H9 (cell line): ENCODE measurements at regions not wholly inside any gene's neighbourhood (a gene's known extent, or its start where the extent isn't known, plus 50 kb on each side); places are given as distances from the start of the nearest gene placed in this dataset.
"Not testable (repeated sequence)": the region's sequence is repeated elsewhere in the genome, so short reads cannot be mapped to it uniquely, and the experiment has no call there.

Experiments
- DNase-seq: peaks from one replicate; pipeline ENCODE4 v3.0.0-alpha.2; 2017
- H2AFZ ChIP-seq: one replicate; pipeline ENCODE4 v1.6.1; 2013; ENCODE audit warnings: mild to moderate bottlenecking, low read length, control low read depth, moderate library complexity
- H2AK5ac ChIP-seq: 2 replicates; pipeline ENCODE4 v1.6.1; 2013; ENCODE audit warnings: low read length, control low read depth, mixed read lengths; ENCODE audit not compliant: insufficient read length
- H2BK120ac ChIP-seq: one replicate; pipeline ENCODE4 v1.6.1; 2013; ENCODE audit warnings: low read depth, mild to moderate bottlenecking, low read length, control low read depth, inconsistent platforms; ENCODE audit not compliant: poor library complexity, severe bottlenecking
- H2BK12ac ChIP-seq: 2 replicates; pipeline ENCODE4 v1.6.1; 2013; ENCODE audit warnings: low read length, control low read depth, mixed read lengths, low read depth; ENCODE audit not compliant: insufficient read length
- H2BK15ac ChIP-seq: 2 replicates; pipeline ENCODE4 v1.6.1; 2013; ENCODE audit warnings: low read depth, low read length, control low read depth
- H2BK20ac ChIP-seq: one replicate; pipeline ENCODE4 v1.6.1; 2013; ENCODE audit warnings: low read depth, mild to moderate bottlenecking, low read length, control low read depth, inconsistent platforms; ENCODE audit not compliant: poor library complexity, severe bottlenecking
- H2BK5ac ChIP-seq: 2 replicates; pipeline ENCODE4 v1.6.1; 2013; ENCODE audit warnings: low read length, control low read depth, mixed read lengths; ENCODE audit not compliant: insufficient read length
- H3K14ac ChIP-seq: 2 replicates; pipeline ENCODE4 v1.6.1; 2013; ENCODE audit warnings: low read length, control low read depth; ENCODE audit not compliant: insufficient read depth
- H3K18ac ChIP-seq: 2 replicates; pipeline ENCODE4 v1.6.1; 2013; ENCODE audit warnings: low read depth, mild to moderate bottlenecking, mixed read lengths, low read length, control low read depth; ENCODE audit not compliant: insufficient read length
- H3K23ac ChIP-seq: 2 replicates; pipeline ENCODE4 v1.6.1; 2013; ENCODE audit warnings: low read length, control low read depth, mixed read lengths, low read depth; ENCODE audit not compliant: insufficient read length
- H3K23me2 ChIP-seq: 2 replicates; pipeline ENCODE4 v1.6.1; 2013; ENCODE audit warnings: low read depth, mild to moderate bottlenecking, mixed read lengths, low read length, control low read depth; ENCODE audit not compliant: insufficient read length, poor library complexity, severe bottlenecking
- H3K27ac ChIP-seq: 2 replicates; pipeline ENCODE4 v1.5.1; 2013; ENCODE audit warnings: low read length, control low read depth, mixed read lengths, low read depth; ENCODE audit not compliant: insufficient read length
- H3K27me3 ChIP-seq: 2 replicates; pipeline ENCODE4 v1.6.1; 2013; ENCODE audit warnings: low read length, control low read depth, inconsistent platforms; ENCODE audit not compliant: insufficient read depth
- H3K4ac ChIP-seq: 2 replicates; pipeline ENCODE4 v1.6.1; 2013; ENCODE audit warnings: low read depth, mild to moderate bottlenecking, control low read depth, inconsistent platforms, low read length, moderate library complexity
- H3K4me1 ChIP-seq: 2 replicates; pipeline ENCODE4 v1.6.1; 2013; ENCODE audit warnings: low read length, control low read depth, inconsistent platforms; ENCODE audit not compliant: insufficient read depth
- H3K4me2 ChIP-seq: 2 replicates; pipeline ENCODE4 v1.6.1; 2013; ENCODE audit warnings: low read length, control low read depth, mixed read lengths; ENCODE audit not compliant: insufficient read length, insufficient read depth
- H3K56ac ChIP-seq: 2 replicates; pipeline ENCODE4 v1.6.1; 2013; ENCODE audit warnings: low read depth, mild to moderate bottlenecking, mixed read lengths, low read length, control low read depth; ENCODE audit not compliant: insufficient read length
- H3K79me1 ChIP-seq: 2 replicates; pipeline ENCODE4 v1.6.1; 2013; ENCODE audit warnings: low read depth, mild to moderate bottlenecking, moderate library complexity, low read length, control low read depth, inconsistent platforms; ENCODE audit not compliant: insufficient read depth, poor library complexity, severe bottlenecking
- H3K79me2 ChIP-seq: 2 replicates; pipeline ENCODE4 v1.6.1; 2013; ENCODE audit warnings: low read length, control low read depth, inconsistent platforms; ENCODE audit not compliant: insufficient read depth
- H3K9ac ChIP-seq: 2 replicates; pipeline ENCODE4 v1.6.1; 2013; ENCODE audit warnings: low read length, control low read depth, mixed read lengths; ENCODE audit not compliant: insufficient read length; ENCODE audit errors: extremely low read depth
- H3K9me3 ChIP-seq: one replicate; pipeline ENCODE4 v1.6.1; 2013; ENCODE audit warnings: low read depth, low read length, inconsistent platforms; ENCODE audit not compliant: control insufficient read depth
- H3T11ph ChIP-seq: one replicate; pipeline ENCODE4 v1.6.1; 2013; ENCODE audit warnings: mild to moderate bottlenecking, low read length, control low read depth, inconsistent platforms
- H4K20me1 ChIP-seq: one replicate; pipeline ENCODE4 v1.6.1; 2013; ENCODE audit not compliant: control insufficient read depth, insufficient read length, insufficient read depth
- H4K5ac ChIP-seq: 2 replicates; pipeline ENCODE4 v1.6.1; 2013; ENCODE audit warnings: low read depth, mild to moderate bottlenecking, mixed read lengths, low read length, control low read depth; ENCODE audit not compliant: insufficient read length
- H4K8ac ChIP-seq: replicated peaks from 2 replicates; pipeline ENCODE4 v1.6.1; 2013; ENCODE audit warnings: low read length, control low read depth, mixed read lengths, low read depth; ENCODE audit not compliant: insufficient read length
- H4K91ac ChIP-seq: 2 replicates; pipeline ENCODE4 v1.6.1; 2013; ENCODE audit warnings: low read depth, mild to moderate bottlenecking, moderate library complexity, mixed read lengths, low read length, control low read depth; ENCODE audit not compliant: insufficient read length
- H3K27ac Mint-ChIP-seq, 3 experiments: 2 replicates in 2 of 3; 3 replicates in 1 of 3; pipeline ENCODE4 v1.8.0; 2020 to 2021; ENCODE audit warnings: mixed read lengths in 3 of 3, mild to moderate bottlenecking in 1 of 3, moderate library complexity in 1 of 3
- H3K27me3 Mint-ChIP-seq: 2 replicates; pipeline ENCODE4 v1.8.0; 2021; ENCODE audit warnings: low read depth, mild to moderate bottlenecking, moderate library complexity, mixed read lengths
- H3K36me3 Mint-ChIP-seq, 3 experiments: 2 replicates in 2 of 3; 3 replicates in 1 of 3; pipeline ENCODE4 v1.8.0; 2020 to 2021; ENCODE audit warnings: low read depth in 3 of 3, mixed read lengths in 3 of 3; ENCODE audit not compliant: insufficient read depth in 1 of 3
- H3K4me1 Mint-ChIP-seq, 2 experiments: 2 replicates each; pipeline ENCODE4 v1.8.0; 2020; ENCODE audit warnings: mixed read lengths in 2 of 2
- H3K4me3 Mint-ChIP-seq, 2 experiments: 2 replicates in 1 of 2; 3 replicates in 1 of 2; pipeline ENCODE4 v1.8.0; 2020 to 2021; ENCODE audit warnings: mild to moderate bottlenecking in 2 of 2, mixed read lengths in 2 of 2, moderate library complexity in 1 of 2
- H3K9me3 Mint-ChIP-seq, 2 experiments: 2 replicates in 1 of 2; 3 replicates in 1 of 2; pipeline ENCODE4 v1.8.0; 2020; ENCODE audit warnings: mild to moderate bottlenecking in 2 of 2, mixed read lengths in 2 of 2, moderate library complexity in 1 of 2
- WGBS: extraction: QIAGEN DNeasy Blood & Tissue Kit; methylation state at CpG from one replicate; pipeline ENCODE4 v1.1.7; 2013; ENCODE audit warnings: missing lambda C conversion rate, low lambda C conversion rate, mixed read lengths; ENCODE audit not compliant: insufficient read length; ENCODE audit errors: extremely low coverage; 5-methylcytosine and 5-hydroxymethylcytosine counted together

DNA sequence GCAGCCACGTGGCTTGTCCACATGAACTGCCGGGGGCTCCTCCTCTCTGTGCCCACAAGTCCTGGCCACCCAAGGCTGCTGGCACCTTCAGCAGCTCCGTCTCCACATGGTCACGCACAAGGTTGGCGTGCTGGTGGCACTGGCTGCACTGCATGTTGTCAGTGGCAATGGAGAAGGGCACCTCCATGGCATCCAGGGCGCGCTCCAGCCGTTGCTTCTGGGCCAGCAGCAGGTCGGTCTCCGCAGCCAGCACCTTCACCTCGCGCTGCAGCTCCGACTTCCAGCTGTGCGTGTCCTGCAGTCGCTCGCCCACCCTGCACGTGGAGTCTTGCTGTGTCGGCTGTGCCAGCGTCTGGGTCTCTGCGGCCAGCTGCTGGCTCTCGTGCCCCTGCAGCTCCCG, 1448.4 kb upstream of the TPTE start:
- H3K18ac ChIP-seq, H2BK15ac ChIP-seq, H2BK20ac ChIP-seq, H2AK5ac ChIP-seq, DNase-seq, H3K36me3 Mint-ChIP-seq, H3K4me1 ChIP-seq, H3K27me3 Mint-ChIP-seq, H3K9me3 Mint-ChIP-seq, H3K27me3 ChIP-seq, H3K4me3 Mint-ChIP-seq, H3K27ac Mint-ChIP-seq, H3K4me2 ChIP-seq, H3K14ac ChIP-seq, H3K9ac ChIP-seq, H3K9me3 ChIP-seq, H4K91ac ChIP-seq, H2AFZ ChIP-seq, H3K23ac ChIP-seq, H3K79me1 ChIP-seq, H3K27ac ChIP-seq, H3T11ph ChIP-seq, H2BK5ac ChIP-seq, H4K20me1 ChIP-seq, H4K8ac ChIP-seq, H4K5ac ChIP-seq, H2BK120ac ChIP-seq, H3K4me1 Mint-ChIP-seq, H2BK12ac ChIP-seq, H3K4ac ChIP-seq, H3K23me2 ChIP-seq, H3K79me2 ChIP-seq, H3K56ac ChIP-seq: not testable (repeated sequence)
- WGBS: no CpG with 5 or more reads among the region's 22 CpGs

- H3K9me3 ChIP-seq, H3K18ac ChIP-seq, H3K14ac ChIP-seq, H2AFZ ChIP-seq, H3K27me3 Mint-ChIP-seq, H2BK15ac ChIP-seq, H3K4me1 ChIP-seq, H3K27ac ChIP-seq, H4K8ac ChIP-seq, H3K4me1 Mint-ChIP-seq, H2BK5ac ChIP-seq, H3K27me3 ChIP-seq, H4K91ac ChIP-seq, H3K79me2 ChIP-seq, H3K56ac ChIP-seq, H4K20me1 ChIP-seq, H3K23ac ChIP-seq, H3K79me1 ChIP-seq, H2BK20ac ChIP-seq, H3K4me3 Mint-ChIP-seq, H3K4ac ChIP-seq, H2BK12ac ChIP-seq, H3K23me2 ChIP-seq, H3K4me2 ChIP-seq, H3K36me3 Mint-ChIP-seq, H4K5ac ChIP-seq, DNase-seq, H2BK120ac ChIP-seq, H3K9ac ChIP-seq, H2AK5ac ChIP-seq, H3T11ph ChIP-seq, H3K27ac Mint-ChIP-seq: not testable (repeated sequence)
- peaks cover 7 to 11% of the 10 kb centered on the region in 2 experiments for H3K9me3 Mint-ChIP-seq
- no CpG with 5 or more reads among the region's 13 CpGs for WGBS
Measured at GRCh38 chr21:9074772-9075171, 1446.6 kb upstream of the TPTE start.
